Adrenal gland (tissue), 5 donors: ENCODE measurements at regions not wholly inside any gene's neighbourhood (a gene's known extent, or its start where the extent isn't known, plus 50 kb on each side); places are given as distances from the start of the nearest gene placed in this dataset.

Experiments
- POLR2A ChIP-seq, 2 donors: fragments of 450-650 bp; IDR thresholded peaks; one replicate each; pipeline ENCODE4 v1.6.1; 2017; ENCODE audit warnings: antibody characterized with exemption in 2 of 2, mild to moderate bottlenecking in 2 of 2, moderate library complexity in 1 of 2
- TF ChIP-seq, protein P1 (sequence below), 6 experiments: fragments of 450-650 bp in 4 of 6; fragments of 200-600 bp in 2 of 6; sonication (generic) in 1 of 6; IDR thresholded peaks; 1 replicate in 5 of 6; 2 replicates in 1 of 6; pipeline versions ENCODE4 v1.5.1 to v1.8.0; 2016 to 2021; ENCODE audit warnings: antibody characterized with exemption in 6 of 6, mild to moderate bottlenecking in 2 of 6, moderate library complexity in 1 of 6
- donor health status: DM: no; HTN: no; CAD: no.

DNA sequence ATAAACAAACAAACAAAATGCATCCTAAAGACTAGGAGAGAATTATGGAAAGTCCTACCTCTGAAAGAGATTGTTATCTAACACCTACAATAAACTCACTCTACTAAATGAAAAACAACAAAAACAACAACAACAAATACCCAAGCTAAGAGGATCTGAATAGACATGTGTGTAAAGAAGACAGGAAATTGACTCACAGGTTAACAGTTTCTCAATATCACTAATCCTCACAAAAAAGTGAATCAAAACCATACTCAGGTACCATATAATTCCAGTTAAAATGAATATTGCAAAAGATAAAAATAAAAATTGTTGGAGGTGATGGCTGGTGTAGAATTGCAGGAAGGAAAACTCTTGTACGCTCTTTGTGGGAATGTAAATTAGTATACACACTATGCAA is 110.4 kb upstream of the TOP3B start:
- TF ChIP-seq, protein P1, sequence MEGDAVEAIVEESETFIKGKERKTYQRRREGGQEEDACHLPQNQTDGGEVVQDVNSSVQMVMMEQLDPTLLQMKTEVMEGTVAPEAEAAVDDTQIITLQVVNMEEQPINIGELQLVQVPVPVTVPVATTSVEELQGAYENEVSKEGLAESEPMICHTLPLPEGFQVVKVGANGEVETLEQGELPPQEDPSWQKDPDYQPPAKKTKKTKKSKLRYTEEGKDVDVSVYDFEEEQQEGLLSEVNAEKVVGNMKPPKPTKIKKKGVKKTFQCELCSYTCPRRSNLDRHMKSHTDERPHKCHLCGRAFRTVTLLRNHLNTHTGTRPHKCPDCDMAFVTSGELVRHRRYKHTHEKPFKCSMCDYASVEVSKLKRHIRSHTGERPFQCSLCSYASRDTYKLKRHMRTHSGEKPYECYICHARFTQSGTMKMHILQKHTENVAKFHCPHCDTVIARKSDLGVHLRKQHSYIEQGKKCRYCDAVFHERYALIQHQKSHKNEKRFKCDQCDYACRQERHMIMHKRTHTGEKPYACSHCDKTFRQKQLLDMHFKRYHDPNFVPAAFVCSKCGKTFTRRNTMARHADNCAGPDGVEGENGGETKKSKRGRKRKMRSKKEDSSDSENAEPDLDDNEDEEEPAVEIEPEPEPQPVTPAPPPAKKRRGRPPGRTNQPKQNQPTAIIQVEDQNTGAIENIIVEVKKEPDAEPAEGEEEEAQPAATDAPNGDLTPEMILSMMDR (IDR thresholded peaks at IDR 0.05): no peak
- no peak for TF ChIP-seq POLR2A (IDR thresholded peaks at IDR 0.05)
